ENCODE measurements at regions not wholly inside any gene's neighbourhood (a gene's known extent, or its start where the extent isn't known, plus 50 kb on each side); places are given as distances from the start of the nearest gene placed in this dataset.

DNA sequence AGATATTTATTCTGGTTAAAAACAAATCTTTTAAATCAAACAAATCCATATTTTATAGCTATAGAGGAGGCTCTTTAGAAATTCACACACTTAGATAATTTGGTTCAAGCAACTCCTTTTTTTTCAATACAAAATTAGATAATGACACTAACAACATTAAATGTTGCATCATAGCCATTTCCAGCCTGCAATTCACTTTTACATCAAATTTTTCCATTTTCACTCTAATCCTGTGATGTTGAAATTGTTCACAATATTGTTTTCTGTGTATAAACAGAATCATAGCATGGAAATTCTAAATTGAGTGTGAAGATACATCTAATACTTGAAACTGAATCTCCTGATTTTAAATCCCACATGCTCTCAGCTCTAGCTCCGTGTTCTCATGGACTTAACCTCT is 482.6 kb downstream of the INHBA start:
- Histone ChIP-seq H3K79me2 (ENCODE audit: insufficient read depth, low read length) (no peaks in the 10 kb centered on the region), H4K20me1 (ENCODE audit: insufficient read depth, low read length) (no peaks in the 10 kb centered on the region), H3K4me1 (ENCODE audit: insufficient read depth, low read length) (peaks cover 7% of the 10 kb centered on the region), H3K27ac (ENCODE audit: low read depth, low read length) (no peak overlapping the region), H3K4me3 (ENCODE audit: insufficient read depth, low read length) (no peak overlapping the region), H3K27me3 (ENCODE audit: insufficient read depth, low read length) (no peaks in the 10 kb centered on the region), H3K9me3 (ENCODE audit: low read depth, low read length) (no peaks in the 10 kb centered on the region), H3K4me2 (ENCODE audit: insufficient read depth, low read length) (no peak overlapping the region), H3K36me3 (ENCODE audit: insufficient read depth, low read length) (no peaks in the 10 kb centered on the region), H2AFZ (ENCODE audit: low read length) (no peak overlapping the region)
- TF ChIP-seq, protein P1, sequence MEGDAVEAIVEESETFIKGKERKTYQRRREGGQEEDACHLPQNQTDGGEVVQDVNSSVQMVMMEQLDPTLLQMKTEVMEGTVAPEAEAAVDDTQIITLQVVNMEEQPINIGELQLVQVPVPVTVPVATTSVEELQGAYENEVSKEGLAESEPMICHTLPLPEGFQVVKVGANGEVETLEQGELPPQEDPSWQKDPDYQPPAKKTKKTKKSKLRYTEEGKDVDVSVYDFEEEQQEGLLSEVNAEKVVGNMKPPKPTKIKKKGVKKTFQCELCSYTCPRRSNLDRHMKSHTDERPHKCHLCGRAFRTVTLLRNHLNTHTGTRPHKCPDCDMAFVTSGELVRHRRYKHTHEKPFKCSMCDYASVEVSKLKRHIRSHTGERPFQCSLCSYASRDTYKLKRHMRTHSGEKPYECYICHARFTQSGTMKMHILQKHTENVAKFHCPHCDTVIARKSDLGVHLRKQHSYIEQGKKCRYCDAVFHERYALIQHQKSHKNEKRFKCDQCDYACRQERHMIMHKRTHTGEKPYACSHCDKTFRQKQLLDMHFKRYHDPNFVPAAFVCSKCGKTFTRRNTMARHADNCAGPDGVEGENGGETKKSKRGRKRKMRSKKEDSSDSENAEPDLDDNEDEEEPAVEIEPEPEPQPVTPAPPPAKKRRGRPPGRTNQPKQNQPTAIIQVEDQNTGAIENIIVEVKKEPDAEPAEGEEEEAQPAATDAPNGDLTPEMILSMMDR (IDR thresholded peaks at IDR 0.05; ENCODE audit: extremely low read depth, low read depth, low read length), result no peak
- no peak for DNase-seq (ENCODE audit: insufficient read length, low spot score, missing footprints)

DNA sequence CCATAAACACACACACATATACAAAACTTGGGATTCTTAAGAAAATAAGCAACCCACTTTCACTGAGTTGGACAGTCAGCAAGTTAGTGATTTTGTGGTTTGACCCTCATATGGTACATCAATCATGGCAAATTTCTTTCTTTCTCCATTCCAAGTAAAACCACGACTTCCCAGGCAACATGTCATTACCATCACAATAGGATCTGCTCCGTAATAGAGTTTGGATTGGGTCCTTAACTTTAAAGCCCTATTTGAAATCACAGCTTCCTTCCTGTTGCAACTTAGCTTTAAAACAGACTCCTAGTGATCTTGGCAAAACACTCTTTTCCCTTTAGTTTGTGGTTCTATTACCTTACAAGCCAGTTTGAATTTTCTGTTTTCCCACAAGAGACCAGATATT is 483.6 kb downstream of the INHBA start:
- H3K79me2 ChIP-seq (ENCODE audit: insufficient read depth, low read length), result no peaks in the 10 kb centered on the region
- H3K9me3 ChIP-seq (ENCODE audit: low read depth, low read length), result no peaks in the 10 kb centered on the region
- TF ChIP-seq, protein P1 (IDR thresholded peaks at IDR 0.05; ENCODE audit: extremely low read depth, low read depth, low read length), result no peak
- no peak overlapping the region for H3K4me3 ChIP-seq (ENCODE audit: insufficient read depth, low read length)
- H4K20me1 ChIP-seq (ENCODE audit: insufficient read depth, low read length), result no peaks in the 10 kb centered on the region
- H3K27me3 ChIP-seq (ENCODE audit: insufficient read depth, low read length), result no peaks in the 10 kb centered on the region
- no peak for DNase-seq (ENCODE audit: insufficient read length, low spot score, missing footprints)
- H3K36me3 ChIP-seq (ENCODE audit: insufficient read depth, low read length), result no peaks in the 10 kb centered on the region
- no peak overlapping the region for H3K27ac ChIP-seq (ENCODE audit: low read depth, low read length)
- H3K4me1 ChIP-seq (ENCODE audit: insufficient read depth, low read length), result peaks cover 4% of the 10 kb centered on the region
- H3K4me2 ChIP-seq (ENCODE audit: insufficient read depth, low read length), result peak overlapping the region; percentile 2
- peak overlapping the region; percentile 60 for H2AFZ ChIP-seq (ENCODE audit: low read length)

DNA sequence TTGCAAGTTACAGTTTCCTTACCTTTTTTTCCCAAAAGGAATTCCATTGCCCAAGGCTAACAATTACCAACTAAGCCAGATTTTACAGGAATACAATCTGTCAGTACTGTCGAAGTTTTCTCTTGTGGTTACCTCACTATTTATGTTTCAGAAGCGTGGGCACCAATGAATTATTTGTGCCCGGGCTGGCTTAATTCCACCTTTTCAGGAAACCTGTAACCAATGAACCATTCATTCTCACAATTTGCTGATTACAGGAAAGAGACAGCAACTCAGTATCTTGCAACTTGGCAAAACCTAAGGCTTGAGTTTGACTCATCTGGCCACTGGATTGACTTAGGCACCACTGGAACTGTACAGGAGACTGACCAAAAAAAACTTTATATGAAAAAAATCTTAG is 485.6 kb downstream of the INHBA start:
- Histone ChIP-seq H3K9me3 (ENCODE audit: low read depth, low read length) (no peaks in the 10 kb centered on the region), H3K4me2 (ENCODE audit: insufficient read depth, low read length) (no peak overlapping the region), H2AFZ (ENCODE audit: low read length) (no peak overlapping the region), H3K36me3 (ENCODE audit: insufficient read depth, low read length) (no peaks in the 10 kb centered on the region), H3K27ac (ENCODE audit: low read depth, low read length) (no peak overlapping the region), H4K20me1 (ENCODE audit: insufficient read depth, low read length) (no peaks in the 10 kb centered on the region), H3K4me3 (ENCODE audit: insufficient read depth, low read length) (no peak overlapping the region), H3K79me2 (ENCODE audit: insufficient read depth, low read length) (no peaks in the 10 kb centered on the region), H3K4me1 (ENCODE audit: insufficient read depth, low read length) (no peaks in the 10 kb centered on the region), H3K27me3 (ENCODE audit: insufficient read depth, low read length) (no peaks in the 10 kb centered on the region)
- no peak for DNase-seq (ENCODE audit: insufficient read length, low spot score, missing footprints)
- TF ChIP-seq, protein P1 (IDR thresholded peaks at IDR 0.05; ENCODE audit: extremely low read depth, low read depth, low read length), result no peak

DNA sequence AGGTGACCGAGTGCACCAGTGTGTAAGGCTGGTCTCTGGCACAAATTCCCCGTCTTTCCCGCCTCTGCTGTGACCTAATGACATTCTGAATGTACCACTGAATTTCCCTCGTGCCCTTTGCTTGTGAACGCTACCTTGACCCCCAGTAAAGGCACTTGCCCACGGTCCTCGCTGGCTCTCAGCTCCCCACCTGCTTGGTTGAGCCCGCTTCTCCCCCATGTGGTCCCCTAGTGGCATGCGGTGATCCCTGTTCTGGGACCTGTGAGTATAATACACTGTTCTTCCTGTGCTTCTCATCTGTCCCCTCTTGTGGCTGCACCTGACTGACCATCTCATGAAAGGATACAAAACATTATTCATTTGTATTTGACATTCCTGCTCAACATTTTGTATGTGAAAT is 495.7 kb downstream of the INHBA start:
- Histone ChIP-seq H3K9me3 (ENCODE audit: low read depth, low read length) (no peaks in the 10 kb centered on the region), H3K4me3 (ENCODE audit: insufficient read depth, low read length) (no peak overlapping the region), H4K20me1 (ENCODE audit: insufficient read depth, low read length) (no peaks in the 10 kb centered on the region), H3K4me2 (ENCODE audit: insufficient read depth, low read length) (no peak overlapping the region), H3K27ac (ENCODE audit: low read depth, low read length) (no peak overlapping the region), H3K36me3 (ENCODE audit: insufficient read depth, low read length) (no peaks in the 10 kb centered on the region), H3K79me2 (ENCODE audit: insufficient read depth, low read length) (no peaks in the 10 kb centered on the region), H3K4me1 (ENCODE audit: insufficient read depth, low read length) (no peaks in the 10 kb centered on the region), H3K27me3 (ENCODE audit: insufficient read depth, low read length) (no peaks in the 10 kb centered on the region), H2AFZ (ENCODE audit: low read length) (no peak overlapping the region)
- TF ChIP-seq, protein P1 (IDR thresholded peaks at IDR 0.05; ENCODE audit: extremely low read depth, low read depth, low read length), result no peak
- no peak for DNase-seq (ENCODE audit: insufficient read length, low spot score, missing footprints)

Data from osteoblast (primary cell).